NCI-H2196 (cell line): ENCODE measurements at regions not wholly inside any gene's neighbourhood (a gene's known extent, or its start where the extent isn't known, plus 50 kb on each side); places are given as distances from the start of the nearest gene placed in this dataset.

Source experiments
- DNase-seq: peaks from one replicate; lab custom pipeline; 2025; ENCODE audit not compliant: unreplicated experiment; lab: John Stamatoyannopoulos, UW

DNA sequence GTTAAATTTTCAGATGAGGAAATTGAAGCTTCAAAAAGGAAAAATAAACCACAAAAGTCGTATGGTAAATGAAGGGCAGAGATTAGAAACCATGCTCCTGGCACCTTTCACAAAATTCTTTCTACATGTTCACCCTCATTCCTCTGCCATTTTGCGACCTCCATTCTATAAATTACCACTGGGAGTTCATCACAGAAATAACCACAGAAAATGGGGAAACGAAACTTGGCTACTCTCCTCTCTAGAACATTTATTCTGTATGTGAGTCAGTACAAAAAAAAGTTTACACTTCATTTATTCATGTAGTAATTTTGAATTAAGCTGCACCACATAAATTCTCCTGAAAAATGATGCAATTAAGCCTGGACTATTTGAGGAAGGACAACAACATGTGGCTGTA is 320.9 kb upstream of the C1orf87 start:
- DNase-seq, result no peak

DNA sequence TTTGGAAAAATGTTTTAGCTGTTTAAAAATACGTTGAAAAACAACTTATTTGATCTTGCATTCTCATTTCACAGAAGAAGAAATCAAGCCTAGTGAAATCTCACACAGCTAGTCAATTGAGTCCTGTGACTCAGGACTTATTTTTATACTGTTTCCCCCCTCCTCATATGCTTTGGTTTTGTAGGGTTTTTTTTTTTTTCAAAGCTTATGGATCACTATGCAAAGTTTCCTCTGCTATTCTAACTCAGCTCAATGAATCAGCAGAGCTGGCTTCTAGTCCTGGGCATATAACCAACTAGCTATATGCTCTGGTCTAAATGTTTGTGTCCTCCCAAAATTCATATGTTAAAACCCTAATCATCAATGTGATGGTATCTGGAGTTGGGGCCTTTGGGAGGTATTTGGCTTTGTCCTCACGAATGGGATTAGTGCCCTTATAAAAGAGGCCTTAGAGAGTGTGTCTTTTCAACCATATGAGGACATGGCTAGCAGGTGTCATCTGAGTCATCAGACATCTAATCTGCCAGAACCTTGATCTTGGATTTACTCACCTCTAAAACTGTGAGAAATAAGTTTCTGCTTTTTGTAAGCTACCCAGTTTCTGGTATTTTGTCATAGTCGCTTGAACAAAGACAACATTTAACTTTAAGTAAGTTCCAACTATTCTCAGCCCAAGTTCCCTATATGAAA is 317.2 kb upstream of the C1orf87 start:
- DNase-seq, result no peak

- DNase-seq, result peak; percentile 35
Observed at GRCh38 chr1:60388092-60388987, 314.8 kb upstream of the C1orf87 start.

DNA sequence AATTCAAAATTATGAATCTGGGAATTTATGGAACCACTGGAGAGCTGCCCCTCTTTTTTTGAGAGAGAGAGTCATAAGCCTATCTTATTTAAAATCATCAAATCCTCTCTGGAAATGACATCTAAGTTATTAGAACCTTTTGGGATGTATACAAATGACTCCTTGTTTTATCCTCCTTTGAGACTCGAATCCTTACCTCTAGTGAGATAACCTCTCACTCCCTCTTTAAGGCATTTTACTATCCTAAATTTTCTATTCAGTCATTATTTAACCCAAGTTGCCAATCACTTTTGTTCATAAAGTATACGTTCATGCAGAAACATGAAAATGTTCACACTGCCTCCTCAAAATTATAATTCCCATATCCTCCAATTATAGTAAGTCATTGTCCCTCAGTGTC is 313.6 kb upstream of the C1orf87 start:
- DNase-seq, result no peak

DNA sequence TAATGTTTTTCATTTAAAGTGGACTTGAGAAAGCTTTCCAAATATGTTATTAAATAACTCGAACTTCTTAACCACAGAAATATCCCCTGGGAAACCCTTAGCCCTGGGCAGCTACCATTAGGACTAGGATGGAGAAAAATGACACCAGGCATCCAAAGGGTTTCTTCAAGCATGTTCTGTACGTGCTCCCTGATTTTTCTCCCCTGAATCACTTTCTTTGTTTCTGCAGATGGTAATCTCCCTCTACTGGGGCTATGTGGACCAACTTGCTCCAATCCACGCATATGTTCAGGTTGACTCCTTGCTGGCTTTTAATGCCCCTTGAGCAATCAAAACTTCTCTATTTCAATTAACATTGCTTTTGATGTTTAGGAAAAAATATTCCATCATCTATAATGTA is 312.7 kb upstream of the C1orf87 start:
- DNase-seq, result no peak

GRCh38 chr1:60376196-60376595 is 302.6 kb upstream of the C1orf87 start:
- no peak for DNase-seq

- no peak for DNase-seq
Observed at GRCh38 chr1:60374537-60374936, 301.0 kb upstream of the C1orf87 start.

DNA sequence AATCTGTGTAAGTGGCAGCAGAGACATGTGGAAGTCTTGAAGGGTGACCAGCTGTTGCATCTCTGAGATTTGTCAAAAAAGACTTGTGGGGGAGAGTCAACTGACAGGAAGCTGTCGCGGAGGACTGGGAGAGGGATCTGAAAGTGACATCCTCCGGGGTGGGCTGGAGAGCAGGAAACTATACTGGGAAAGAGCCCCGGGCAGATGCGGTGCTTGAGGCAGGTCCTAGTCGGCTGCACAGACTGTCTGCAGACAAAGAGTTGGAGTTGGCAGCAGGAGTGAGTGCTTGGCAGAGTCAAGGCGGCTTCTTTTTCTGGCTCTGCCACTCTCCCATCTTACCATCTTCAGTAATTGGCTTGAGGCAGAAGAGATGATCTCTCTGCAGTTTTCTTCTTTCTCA is 294.0 kb upstream of the C1orf87 start:
- DNase-seq, result no peak

DNA sequence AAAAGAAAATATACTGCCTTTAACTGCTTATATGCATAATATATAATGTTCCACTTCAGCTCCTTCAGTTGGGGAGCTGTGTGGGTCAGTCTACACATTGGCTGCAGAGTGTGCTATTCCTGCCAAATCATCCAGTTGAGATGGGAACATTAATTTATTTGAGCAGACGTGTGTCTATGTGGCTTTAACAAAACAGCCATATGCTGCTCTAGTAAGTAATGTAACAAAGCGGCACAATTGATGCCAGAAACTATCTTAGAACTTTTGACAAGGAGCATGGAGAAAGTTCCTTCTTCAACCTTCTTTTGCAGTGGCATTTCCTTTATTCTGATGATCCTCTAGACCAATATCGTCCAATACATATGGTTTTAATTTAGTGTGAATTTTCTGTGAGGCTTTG is 285.9 kb upstream of the C1orf87 start:
- no peak for DNase-seq

- DNase-seq, result no peak
Observed at GRCh38 chr1:60350531-60350930, 277.0 kb upstream of the C1orf87 start.

DNA sequence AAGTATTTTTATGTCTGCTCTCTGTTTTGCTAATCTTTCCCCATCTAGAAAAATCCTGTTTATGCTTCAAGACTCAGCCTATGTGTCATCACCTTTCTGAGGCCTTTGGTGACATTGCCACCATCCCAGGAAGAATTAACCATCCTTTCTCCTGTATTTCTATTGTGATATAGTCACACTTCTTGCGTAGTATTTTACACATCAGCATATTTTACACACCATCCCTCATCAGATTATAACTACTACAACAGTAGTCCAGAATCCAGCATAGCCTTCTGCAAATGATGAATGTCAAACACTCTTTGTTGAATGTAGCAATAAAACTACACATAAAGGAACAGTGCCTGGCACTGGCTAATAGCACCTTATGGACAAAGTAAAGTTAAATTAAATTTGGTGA is 275.3 kb upstream of the C1orf87 start:
- DNase-seq, result no peak

- no peak for DNase-seq
Observed at GRCh38 chr1:60345621-60346020, 272.1 kb upstream of the C1orf87 start.

- DNase-seq, result no peak
Observed at GRCh38 chr1:60345049-60345448, 271.5 kb upstream of the C1orf87 start.

GRCh38 chr1:60343736-60344135 is 270.2 kb upstream of the C1orf87 start:
- no peak for DNase-seq

- no peak for DNase-seq
Observed at GRCh38 chr1:60342569-60342968, 269.0 kb upstream of the C1orf87 start.

DNA sequence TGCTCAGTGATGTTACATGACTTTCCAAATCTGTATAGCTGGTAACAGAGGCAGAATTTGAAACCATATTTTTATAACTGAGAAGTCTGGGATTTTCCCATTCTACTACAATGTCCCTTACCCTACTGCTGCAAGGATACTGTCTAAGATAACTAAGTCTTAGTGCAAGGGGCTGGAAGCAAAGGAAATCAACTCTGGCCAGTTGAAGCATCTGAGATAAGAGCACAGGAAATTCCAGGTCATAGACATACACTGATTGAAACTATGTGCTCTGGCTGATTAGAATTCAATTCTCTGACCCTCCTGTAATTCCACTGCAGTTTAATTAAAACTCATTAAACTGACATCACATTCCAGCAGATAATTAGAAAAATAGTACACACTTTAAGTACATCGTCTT is 267.7 kb upstream of the C1orf87 start:
- no peak for DNase-seq

- DNase-seq, result no peak
Observed at GRCh38 chr1:60331647-60332046, 258.1 kb upstream of the C1orf87 start.

- DNase-seq, result no peak
Observed at GRCh38 chr1:60329651-60330050, 256.1 kb upstream of the C1orf87 start.

- DNase-seq, result no peak
Observed at GRCh38 chr1:60311838-60312237, 238.3 kb upstream of the C1orf87 start.

GRCh38 chr1:60299581-60299980 is 226.0 kb upstream of the C1orf87 start:
- DNase-seq, result no peak

GRCh38 chr1:60298290-60298689 is 224.7 kb upstream of the C1orf87 start:
- DNase-seq, result no peak

DNA sequence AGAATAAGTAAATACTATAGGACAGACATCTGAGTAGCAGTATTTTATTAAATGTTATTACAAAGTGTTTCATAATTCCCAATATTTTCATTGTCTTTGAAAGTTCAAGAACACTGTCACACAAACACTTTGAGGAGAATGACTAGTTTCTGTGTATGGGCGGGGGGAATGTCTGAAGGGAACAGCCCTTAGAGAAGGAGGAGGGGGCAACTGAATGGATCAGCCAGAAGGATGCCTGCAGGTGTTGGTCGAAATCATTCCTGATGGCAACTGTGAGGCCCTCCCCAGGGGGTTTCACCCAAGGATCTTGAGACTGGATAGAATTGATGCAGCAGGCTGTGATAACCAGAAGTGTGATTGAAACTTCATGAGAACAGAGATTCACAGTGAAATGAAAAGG is 223.2 kb upstream of the C1orf87 start:
- DNase-seq, result no peak
